PFSK-1 (cell line): ENCODE measurements at regions not wholly inside any gene's neighbourhood (a gene's known extent, or its start where the extent isn't known, plus 50 kb on each side); places are given as distances from the start of the nearest gene placed in this dataset.

Experiments used
- FOXP2 ChIP-seq: optimal IDR thresholded peaks from 2 replicates; pipeline ENCODE3; 2011; ENCODE audit warnings: borderline replicate concordance, control low read depth, inconsistent platforms; ENCODE audit not compliant: insufficient read depth; ENCODE audit errors: extremely low read length, extremely low read depth
- POLR2AphosphoS5 ChIP-seq: IDR thresholded peaks from 2 replicates; pipeline ENCODE4 v1.6.1; 2012; ENCODE audit warnings: low read depth, mild to moderate bottlenecking, control low read depth, low read length, moderate library complexity
- SIN3A ChIP-seq: IDR thresholded peaks from 2 replicates; pipeline ENCODE4 v1.6.1; 2012; ENCODE audit warnings: mild to moderate bottlenecking, low read length, moderate library complexity, borderline replicate concordance; ENCODE audit not compliant: insufficient read depth
- TF ChIP-seq, protein P1 (sequence below), 2 experiments: IDR thresholded peaks; 2 replicates each; pipeline versions ENCODE4 v1.6.1 to v1.8.0; 2011 to 2012; ENCODE audit warnings: low read depth in 2 of 2, low read length in 2 of 2, control low read depth in 1 of 2, inconsistent platforms in 1 of 2, mild to moderate bottlenecking in 1 of 2, moderate library complexity in 1 of 2; ENCODE audit not compliant: insufficient read depth in 1 of 2

DNA sequence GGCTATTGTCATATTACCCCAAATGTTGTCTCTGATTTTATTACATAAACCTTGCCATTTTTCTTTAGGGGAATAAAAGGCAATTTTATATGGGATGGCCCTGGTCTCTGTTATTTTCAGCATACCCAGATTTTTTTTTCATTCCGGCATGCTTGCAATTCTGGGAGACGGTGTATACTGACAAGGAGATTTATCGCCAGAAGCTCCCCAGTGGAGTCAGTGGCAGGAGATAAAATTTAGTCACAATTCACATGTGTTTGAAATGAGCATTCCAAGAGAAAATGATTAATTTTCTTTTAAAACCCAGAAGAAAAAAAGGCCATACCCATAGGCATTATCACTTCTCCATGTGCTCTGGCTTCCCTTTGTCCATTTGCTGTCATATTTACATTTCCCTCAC lies 250.8 kb upstream of the RSPO3 start:
- TF ChIP-seq POLR2AphosphoS5: no peak
- TF ChIP-seq, protein P1, sequence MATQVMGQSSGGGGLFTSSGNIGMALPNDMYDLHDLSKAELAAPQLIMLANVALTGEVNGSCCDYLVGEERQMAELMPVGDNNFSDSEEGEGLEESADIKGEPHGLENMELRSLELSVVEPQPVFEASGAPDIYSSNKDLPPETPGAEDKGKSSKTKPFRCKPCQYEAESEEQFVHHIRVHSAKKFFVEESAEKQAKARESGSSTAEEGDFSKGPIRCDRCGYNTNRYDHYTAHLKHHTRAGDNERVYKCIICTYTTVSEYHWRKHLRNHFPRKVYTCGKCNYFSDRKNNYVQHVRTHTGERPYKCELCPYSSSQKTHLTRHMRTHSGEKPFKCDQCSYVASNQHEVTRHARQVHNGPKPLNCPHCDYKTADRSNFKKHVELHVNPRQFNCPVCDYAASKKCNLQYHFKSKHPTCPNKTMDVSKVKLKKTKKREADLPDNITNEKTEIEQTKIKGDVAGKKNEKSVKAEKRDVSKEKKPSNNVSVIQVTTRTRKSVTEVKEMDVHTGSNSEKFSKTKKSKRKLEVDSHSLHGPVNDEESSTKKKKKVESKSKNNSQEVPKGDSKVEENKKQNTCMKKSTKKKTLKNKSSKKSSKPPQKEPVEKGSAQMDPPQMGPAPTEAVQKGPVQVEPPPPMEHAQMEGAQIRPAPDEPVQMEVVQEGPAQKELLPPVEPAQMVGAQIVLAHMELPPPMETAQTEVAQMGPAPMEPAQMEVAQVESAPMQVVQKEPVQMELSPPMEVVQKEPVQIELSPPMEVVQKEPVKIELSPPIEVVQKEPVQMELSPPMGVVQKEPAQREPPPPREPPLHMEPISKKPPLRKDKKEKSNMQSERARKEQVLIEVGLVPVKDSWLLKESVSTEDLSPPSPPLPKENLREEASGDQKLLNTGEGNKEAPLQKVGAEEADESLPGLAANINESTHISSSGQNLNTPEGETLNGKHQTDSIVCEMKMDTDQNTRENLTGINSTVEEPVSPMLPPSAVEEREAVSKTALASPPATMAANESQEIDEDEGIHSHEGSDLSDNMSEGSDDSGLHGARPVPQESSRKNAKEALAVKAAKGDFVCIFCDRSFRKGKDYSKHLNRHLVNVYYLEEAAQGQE (IDR thresholded peaks at IDR 0.05; ENCODE audit: insufficient read depth in 1 of 2, low read depth in 2 of 2, low read length in 2 of 2): no peak
- no peak for TF ChIP-seq FOXP2
- no peak for TF ChIP-seq SIN3A
